Epithelial cell of proximal tubule (primary cell): ENCODE measurements at regions not wholly inside any gene's neighbourhood (a gene's known extent, or its start where the extent isn't known, plus 50 kb on each side); places are given as distances from the start of the nearest gene placed in this dataset.

ENCODE experiments used
- DNase-seq: peaks from one replicate; pipeline ENCODE4 v3.0.0-alpha.2; 2011; ENCODE audit warnings: low read depth
- H3K4me3 ChIP-seq: 2 replicates; pipeline ENCODE4 v1.5.1; 2011; ENCODE audit warnings: low read depth, mild to moderate bottlenecking, low read length
- CTCF ChIP-seq: conservative IDR thresholded peaks from 2 replicates; pipeline ENCODE4 v1.5.1; 2012; ENCODE audit warnings: low read depth, mild to moderate bottlenecking, low read length

DNA sequence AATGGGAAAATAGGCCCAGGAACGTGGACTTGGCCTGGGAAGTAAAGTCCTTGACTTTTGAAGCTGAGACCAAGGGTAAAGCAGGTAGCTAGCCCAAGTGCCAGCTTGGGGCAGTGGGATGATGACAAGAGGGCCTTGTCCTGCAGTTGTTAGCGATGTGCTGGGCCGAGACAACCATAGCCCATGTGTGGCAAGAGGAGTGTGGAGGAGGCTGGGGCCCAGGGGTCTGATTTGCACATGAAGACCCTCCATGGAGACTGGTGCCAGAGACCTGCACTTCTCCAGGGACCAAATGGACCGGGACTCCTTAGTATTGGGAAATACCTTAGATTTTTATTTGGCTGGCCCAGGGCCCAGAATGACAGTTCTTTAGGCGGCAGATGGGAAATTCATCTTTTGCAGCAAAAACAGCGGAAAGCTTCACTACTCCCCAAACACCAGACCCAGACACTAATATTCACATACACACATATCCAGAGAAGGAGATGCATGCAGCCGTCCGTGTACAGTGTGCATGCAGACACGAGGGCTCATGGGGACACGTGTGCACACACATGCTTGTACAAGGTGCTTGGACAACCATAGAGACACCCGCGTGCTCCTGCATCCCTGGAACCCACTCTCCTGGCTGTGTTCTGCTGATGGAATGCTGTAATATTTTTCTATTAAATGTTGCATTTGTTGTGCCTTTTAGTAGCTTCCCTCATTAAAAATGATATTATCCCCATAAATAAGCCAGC is 78.1 kb upstream of the CSF3R start:
- TF ChIP-seq CTCF: no peak
- no peak overlapping the region for H3K4me3 ChIP-seq
- DNase-seq: no peak

- no peak for TF ChIP-seq CTCF
- no peak overlapping the region for H3K4me3 ChIP-seq
- no peak for DNase-seq
Measured at GRCh38 chr1:36560177-36560576, 77.5 kb upstream of the CSF3R start.

GRCh38 chr1:36559061-36559460 is 76.3 kb upstream of the CSF3R start:
- no peak overlapping the region for H3K4me3 ChIP-seq
- no peak for TF ChIP-seq CTCF
- no peak for DNase-seq

- TF ChIP-seq CTCF: no peak
- no peak for DNase-seq
- no peak overlapping the region for H3K4me3 ChIP-seq
Measured at GRCh38 chr1:36557041-36558000, 74.6 kb upstream of the CSF3R start.

- H3K4me3 ChIP-seq: no peak overlapping the region
- no peak for TF ChIP-seq CTCF
- no peak for DNase-seq
Measured at GRCh38 chr1:36555041-36555440, 72.3 kb upstream of the CSF3R start.

- no peak for DNase-seq
- no peak overlapping the region for H3K4me3 ChIP-seq
Measured at GRCh38 chr1:36554323-36554628, 71.6 kb upstream of the CSF3R start.

More at GRCh38 chr1:36554323-36554628, 71.6 kb upstream of the CSF3R start:
- TF ChIP-seq CTCF: no peak
